ENCODE measurements at regions not wholly inside any gene's neighbourhood (a gene's known extent, or its start where the extent isn't known, plus 50 kb on each side); places are given as distances from the start of the nearest gene placed in this dataset.
"Not testable (repeated sequence)": the region's sequence is repeated elsewhere in the genome, so short reads cannot be mapped to it uniquely, and the experiment has no call there.

GRCh38 chr1:81187635-81188034, 613.1 kb upstream of the ADGRL2 start:
- no peak for DNase-seq

- no peak for DNase-seq
Measured at GRCh38 chr1:81186261-81186660, 614.5 kb upstream of the ADGRL2 start.

- DNase-seq = no peak
Measured at GRCh38 chr1:81183553-81183952, 617.2 kb upstream of the ADGRL2 start.

GRCh38 chr1:81183051-81183450, 617.7 kb upstream of the ADGRL2 start:
- no peak for DNase-seq

DNA sequence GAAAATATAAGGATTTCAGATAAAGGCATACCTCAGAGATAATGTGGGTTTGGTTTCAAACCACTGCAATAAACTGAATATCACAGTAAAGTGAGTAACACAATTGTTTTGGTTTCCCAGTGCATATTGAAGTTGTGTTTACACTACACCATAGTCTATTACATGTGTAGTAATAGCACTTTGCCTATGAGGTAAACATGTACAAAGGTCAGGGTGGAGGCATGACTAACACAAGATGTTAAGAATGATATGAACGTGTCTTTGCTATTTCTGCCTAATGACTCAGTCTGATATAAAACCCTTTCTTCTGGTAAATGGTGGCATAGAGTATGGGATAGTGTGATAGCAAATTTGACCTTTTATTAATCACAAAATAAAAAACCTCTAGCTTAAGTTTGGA, 621.5 kb upstream of the ADGRL2 start:
- peak; percentile 5 for DNase-seq

- DNase-seq = not testable (repeated sequence)
Measured at GRCh38 chr1:81178431-81179093, 622.2 kb upstream of the ADGRL2 start.

DNA sequence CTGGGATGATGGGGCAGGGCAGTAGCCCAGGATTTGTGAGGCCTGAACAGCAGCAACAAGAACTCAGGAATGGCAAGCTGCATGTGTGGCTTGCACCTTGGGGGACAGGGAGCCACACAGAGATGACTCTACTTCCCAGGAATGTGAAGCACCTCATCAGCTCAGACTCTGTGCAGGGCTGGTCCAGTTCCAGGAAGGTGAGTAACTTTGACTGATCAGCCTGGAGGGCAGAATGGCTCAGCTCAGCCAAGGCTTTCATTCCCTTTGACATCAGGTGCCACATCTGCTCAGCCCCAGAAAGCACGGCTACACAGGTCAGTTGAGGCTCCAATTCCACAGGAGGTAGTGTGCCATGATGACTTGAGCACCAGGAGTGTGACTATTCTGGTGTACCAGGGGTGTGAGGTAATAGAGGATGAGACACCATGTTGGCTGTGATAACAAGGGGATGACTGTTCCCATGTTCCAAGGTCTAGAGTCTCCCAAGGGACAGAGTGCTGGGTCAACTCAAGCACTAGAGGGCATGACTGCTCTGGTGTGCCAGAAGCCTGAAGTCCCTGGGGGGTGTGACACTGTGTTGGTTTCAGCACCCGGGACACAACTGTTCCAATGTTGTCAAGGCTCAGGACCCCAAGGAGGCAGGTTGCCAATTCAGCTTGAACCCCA, 625.8 kb upstream of the ADGRL2 start:
- no peak for DNase-seq

DNA sequence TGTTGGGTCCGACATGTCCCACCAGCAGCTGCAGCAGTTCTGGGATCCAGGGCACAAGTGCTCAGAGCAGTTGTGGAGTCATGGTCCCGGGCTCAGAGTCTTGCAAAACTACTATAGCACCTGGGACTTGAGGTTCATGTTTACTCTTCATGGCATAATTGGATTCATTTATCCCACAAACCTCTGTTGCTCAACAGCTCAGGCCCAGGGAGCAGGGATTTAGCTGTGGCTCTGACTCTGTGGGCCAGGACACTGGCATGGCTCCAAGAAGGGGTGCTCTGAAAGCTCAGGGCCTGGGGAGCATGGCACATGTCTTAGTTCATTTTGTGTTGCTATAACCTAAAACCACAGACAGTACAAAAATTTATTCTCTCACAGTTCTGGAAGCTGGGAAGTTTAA, 626.7 kb upstream of the ADGRL2 start:
- no peak for DNase-seq

DNA sequence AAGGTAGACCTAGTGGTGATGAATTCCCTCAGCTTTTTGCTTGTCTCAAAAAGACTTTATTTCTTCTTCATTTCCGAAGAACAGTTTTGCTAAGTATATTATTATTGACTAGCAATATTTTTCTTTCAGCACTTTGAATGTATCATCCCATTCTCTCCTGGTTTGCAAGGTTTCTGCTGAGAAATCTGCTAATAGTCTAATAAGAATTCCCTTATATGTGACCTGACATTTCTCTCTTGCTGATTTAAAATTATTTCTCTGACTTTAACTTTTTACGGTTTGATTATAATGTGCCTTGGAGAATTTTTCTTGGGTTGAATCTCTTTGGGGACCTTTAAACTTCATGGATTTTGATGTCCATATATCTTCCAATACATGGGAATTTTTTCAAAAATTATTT, 628.3 kb upstream of the ADGRL2 start:
- no peak for DNase-seq

GRCh38 chr1:81170721-81171120, 630.0 kb upstream of the ADGRL2 start:
- no peak for DNase-seq

DNA sequence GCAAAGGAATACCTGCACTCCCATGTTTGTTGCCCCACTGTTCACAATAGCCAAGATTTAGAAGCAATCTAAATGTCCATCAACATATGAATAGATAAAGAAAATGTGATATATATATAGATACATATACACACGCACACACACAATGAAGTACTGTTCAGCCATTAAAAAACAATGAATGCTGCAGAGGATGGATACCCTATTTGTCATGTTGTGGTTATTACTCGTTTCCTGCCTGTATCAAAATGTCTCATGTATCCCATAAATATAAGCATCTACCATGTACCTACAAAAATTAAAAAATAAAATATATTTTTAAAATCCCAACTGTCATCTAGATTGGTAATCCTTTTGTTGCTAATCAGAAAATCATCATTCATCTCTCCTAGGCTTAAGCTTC, 634.8 kb upstream of the ADGRL2 start:
- DNase-seq = no peak

GRCh38 chr1:81160696-81161095, 640.0 kb upstream of the ADGRL2 start:
- DNase-seq = no peak

DNA sequence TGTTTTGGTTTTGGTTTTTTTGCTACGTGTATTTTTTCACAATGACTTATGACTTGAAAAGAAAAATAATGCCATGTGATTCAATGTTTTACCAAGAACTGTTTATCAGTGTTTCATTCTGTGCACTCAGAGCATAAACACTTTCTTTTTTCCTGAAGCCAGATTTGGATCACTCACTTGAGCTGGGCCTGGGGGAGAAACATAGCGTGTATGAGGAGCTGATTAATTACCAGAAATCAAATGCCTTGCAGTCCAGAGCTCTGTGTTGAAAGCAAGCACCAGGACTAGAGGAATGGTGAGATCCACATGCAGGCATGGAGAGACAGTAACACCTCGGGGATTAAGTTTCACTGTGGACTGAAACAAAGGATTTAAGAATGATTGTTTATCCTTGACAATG, 642.1 kb upstream of the ADGRL2 start:
- DNase-seq = no peak

DNA sequence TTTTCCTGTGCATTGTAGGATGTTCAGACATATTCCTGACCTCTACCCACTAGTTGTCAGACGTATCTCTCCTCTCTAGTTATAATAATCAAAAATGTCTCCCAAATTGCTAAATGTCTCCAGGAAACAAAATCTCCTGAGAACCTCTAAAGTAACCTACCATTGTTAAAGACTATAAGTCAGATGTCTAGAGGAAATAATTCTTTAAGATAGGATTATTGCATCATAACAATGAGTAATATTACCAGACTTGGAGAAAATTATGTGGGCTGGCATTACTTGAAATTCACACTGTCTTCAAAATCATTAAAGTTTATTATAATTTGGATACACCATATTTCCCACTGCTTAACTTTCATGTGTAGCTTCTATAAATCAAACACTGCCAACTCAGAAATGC, 643.0 kb upstream of the ADGRL2 start:
- no peak for DNase-seq

- no peak for DNase-seq
Measured at GRCh38 chr1:81156887-81157286, 643.8 kb upstream of the ADGRL2 start.

DNA sequence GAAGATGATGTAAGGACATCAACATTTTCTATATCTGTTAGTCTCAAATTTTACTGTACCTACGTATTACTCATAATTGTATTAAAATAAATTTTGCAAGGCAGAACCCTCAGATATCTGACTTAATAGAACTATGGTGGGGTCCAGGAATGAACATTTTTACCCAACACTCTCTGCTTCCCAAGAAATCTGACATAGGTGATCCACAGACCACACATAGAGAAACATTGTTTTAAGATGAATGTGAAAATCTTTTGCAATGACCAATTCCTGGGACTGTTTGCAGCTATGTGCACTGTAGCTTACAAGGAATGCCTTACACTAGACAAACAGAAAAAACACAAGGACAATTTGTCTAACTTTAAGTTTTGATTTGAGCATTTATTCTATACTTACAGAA, 645.6 kb upstream of the ADGRL2 start:
- DNase-seq = no peak

- DNase-seq = no peak
Measured at GRCh38 chr1:81151206-81151605, 649.5 kb upstream of the ADGRL2 start.

DNA sequence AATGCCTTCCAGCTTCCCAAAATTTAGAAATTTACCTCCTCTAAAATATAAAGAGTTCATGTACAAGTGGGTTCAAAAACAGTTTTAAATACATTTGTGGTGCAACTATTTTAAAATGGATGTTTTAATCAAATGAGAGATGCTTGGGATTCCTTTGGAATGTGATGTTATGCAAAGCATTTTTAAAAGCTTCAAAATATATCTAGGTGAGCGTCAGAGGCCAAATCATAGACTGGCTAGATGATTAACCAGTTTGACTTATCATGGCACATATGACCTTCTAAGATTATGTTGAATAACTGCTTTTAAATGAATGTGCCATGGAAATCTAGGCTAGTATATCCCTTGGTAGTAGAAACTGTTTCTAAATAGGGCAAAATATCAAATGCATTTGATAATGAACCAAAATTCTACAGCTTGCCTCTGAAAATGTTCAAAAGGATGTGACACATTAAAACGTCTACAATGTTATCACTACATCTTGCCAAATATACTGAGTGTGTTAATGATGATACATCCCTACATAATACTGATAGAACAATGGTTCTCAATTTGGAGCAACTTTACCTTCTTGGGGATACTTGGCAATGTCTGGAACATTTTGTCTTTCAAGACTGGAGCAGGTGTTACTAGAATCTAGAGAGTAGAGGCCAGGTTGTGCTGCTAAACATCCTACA, 650.9 kb upstream of the ADGRL2 start:
- no peak for DNase-seq

GRCh38 chr1:81144240-81144825, 656.4 kb upstream of the ADGRL2 start:
- no peak for DNase-seq

DNA sequence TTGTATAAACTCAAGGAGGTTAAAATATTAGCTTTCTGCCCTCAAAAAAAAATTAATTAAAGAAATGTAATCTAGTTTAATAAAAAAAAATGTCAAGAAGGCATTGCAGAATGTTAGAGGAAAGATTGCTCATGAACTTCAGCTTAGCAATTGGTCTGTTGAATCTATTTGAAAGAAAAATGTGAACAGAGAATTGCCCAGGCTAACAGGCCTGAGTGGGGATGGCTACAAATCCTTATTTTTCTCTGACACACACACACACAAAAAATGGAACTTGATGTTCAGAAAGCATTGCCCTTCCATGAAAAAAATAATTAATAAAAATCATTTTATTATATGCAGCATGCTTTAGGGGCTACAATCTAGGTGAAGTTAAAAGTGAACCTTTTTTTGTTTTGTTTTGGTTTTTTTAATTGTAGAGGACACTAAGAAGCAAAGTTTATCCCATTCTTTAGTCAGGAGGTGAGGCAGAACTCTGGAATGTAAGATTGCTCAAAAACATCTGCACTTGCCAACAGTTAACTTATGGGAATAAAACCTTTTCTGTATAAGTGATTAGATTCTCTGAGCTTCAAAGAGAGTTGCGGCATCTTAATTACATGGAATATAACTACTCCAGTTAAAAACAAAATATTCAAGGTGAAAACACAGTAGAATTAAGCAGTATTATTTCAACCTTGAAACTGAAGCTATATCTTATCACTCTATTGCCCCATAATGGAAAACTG, 658.5 kb upstream of the ADGRL2 start:
- DNase-seq = no peak

GRCh38 chr1:81135524-81135923, 665.2 kb upstream of the ADGRL2 start:
- DNase-seq = no peak

DNA sequence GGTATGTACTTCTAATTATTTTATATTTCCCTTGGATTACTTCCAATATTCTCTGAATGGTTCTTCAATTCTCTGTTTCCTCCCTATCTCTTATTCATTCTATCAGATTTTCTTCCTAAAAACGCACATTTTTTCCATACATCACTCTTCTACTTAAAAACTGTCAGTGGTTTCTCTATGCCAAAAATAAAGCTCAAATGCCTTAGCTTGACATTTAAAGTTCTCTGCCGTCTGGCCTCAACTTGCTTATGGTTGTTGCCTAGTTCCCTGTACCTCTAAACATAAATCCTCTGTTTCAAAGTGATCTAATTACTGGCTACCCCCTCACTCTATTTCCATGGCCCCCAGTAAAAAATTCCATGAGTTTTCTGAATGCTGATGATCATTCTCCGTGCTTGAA, 671.0 kb upstream of the ADGRL2 start:
- DNase-seq = no peak

DNA sequence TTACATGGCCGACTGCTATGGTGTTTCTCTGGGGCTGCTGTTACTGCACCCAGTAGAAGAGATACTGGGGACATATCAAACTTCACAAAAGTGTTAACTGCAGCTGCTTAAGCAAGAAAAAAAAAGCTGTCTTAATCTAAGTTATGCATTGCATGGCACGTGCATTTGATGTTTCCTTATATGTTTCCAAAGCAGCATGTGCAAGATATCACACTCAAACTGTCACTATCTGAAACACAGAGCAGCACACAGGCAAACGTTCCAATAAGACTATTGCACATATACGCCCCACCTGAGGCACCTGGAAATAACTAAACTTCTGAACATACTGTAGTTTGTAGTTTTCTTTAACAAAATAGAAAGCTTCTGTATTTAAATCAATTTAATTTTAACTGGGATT, 671.4 kb upstream of the ADGRL2 start:
- DNase-seq = no peak

Data from hematopoietic multipotent progenitor cell treated with erythropoietin and hydrocortisone succinate and interleukin-3 and kit ligand, for 6 days (in vitro differentiated cells).